ENCODE measurements at regions not wholly inside any gene's neighbourhood (a gene's known extent, or its start where the extent isn't known, plus 50 kb on each side); places are given as distances from the start of the nearest gene placed in this dataset.

- no peak for TF ChIP-seq CTCF (conservative IDR thresholded peaks at IDR 0.05)
- TF ChIP-seq ZFX (IDR thresholded peaks at IDR 0.05) = no peak
Observed at GRCh38 chr9:34810187-34810524, 100.2 kb upstream of the CCL21 start.

Measured in C4-2B (cell line).